ENCODE measurements at regions not wholly inside any gene's neighbourhood (a gene's known extent, or its start where the extent isn't known, plus 50 kb on each side); places are given as distances from the start of the nearest gene placed in this dataset.

DNA sequence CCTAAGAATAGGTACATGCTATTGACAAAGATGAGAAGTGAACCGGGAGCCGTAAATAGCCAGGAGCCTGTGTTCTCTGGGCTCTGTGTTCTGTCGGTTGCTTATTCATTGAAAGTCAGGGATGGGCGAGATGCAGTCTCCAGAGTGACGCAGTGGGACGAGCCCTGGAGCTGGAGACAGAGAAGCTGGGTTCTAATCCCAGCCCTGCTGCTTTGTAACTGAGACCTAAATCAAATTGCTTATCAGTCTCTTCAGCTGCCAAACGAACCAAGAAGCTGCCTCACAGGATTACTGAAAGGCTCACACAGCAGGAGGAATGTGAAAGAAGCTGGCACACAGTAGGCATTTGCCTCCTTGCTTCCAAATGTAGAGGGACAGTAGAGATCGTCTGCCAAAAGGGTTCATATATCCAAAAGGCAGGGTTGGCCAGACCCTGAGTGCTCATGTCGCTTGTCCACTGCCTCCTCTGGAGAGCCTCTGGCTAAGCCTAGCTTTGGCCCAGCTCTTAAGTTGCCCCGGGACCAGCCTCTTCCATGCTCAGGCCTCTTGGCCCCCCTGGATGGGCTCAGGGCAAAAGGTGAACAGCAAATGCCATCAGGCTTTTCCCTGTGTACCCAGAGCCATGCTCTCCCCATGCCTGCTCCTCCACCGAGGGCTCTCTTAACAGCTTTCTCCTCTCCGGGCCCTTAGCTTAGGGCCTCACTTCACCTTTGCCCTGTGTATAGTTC is 134.2 kb upstream of the IPO9 start:
- no peaks in the 10 kb centered on the region for H3K9me3 Mint-ChIP-seq
- ATAC-seq: no peak
- no peak overlapping the region for H3K27ac Mint-ChIP-seq
- H3K4me3 Mint-ChIP-seq: no peak overlapping the region
- no peaks in the 10 kb centered on the region for H3K27me3 Mint-ChIP-seq
- H3K4me1 Mint-ChIP-seq: no peaks in the 10 kb centered on the region
- DNase-seq: no peak

DNA sequence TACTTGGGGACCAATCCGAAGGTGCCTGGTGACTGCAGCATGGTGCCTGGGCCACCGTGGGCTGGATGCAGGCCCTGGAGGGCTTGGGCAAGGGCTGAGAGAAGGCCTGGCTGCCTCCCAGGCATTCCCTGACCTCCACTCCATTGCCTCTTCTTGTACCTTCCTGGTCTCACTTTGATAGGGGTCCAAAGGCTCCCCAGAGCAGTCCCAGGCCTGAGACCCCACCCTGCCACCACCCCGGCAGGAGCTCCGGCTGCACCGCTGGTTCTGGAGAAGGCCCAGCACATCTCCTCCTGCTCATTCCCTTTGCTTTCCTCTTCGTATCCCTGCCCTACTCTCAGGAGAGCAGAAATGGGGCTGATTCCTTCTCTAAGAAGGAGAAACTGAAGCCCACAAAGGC is 133.3 kb upstream of the IPO9 start:
- Mint-ChIP-seq H3K27me3 (no peaks in the 10 kb centered on the region), H3K27ac (no peak overlapping the region), H3K4me1 (no peaks in the 10 kb centered on the region), H3K9me3 (no peaks in the 10 kb centered on the region), H3K4me3 (no peak overlapping the region)
- DNase-seq (no peak), ATAC-seq (no peak)

GRCh38 chr1:201696217-201696761 is 132.7 kb upstream of the IPO9 start:
- Mint-ChIP-seq H3K27ac (no peak overlapping the region), H3K27me3 (no peaks in the 10 kb centered on the region)
- no peak for ATAC-seq

GRCh38 chr1:201697174-201697573 is 131.8 kb upstream of the IPO9 start:
- no peak overlapping the region for H3K27ac Mint-ChIP-seq
- H3K9me3 Mint-ChIP-seq: peaks cover 0 to 5% of the 10 kb centered on the region in 2 donors
- H3K27me3 Mint-ChIP-seq: no peaks in the 10 kb centered on the region
- no peak overlapping the region for H3K4me3 Mint-ChIP-seq
- ATAC-seq (no peak), DNase-seq (no peak)
- no peaks in the 10 kb centered on the region for H3K4me1 Mint-ChIP-seq

More at GRCh38 chr1:201696217-201696761, 132.7 kb upstream of the IPO9 start:
- H3K4me1 Mint-ChIP-seq: no peaks in the 10 kb centered on the region
- no peak for DNase-seq
- no peaks in the 10 kb centered on the region for H3K9me3 Mint-ChIP-seq
- no peak overlapping the region for H3K4me3 Mint-ChIP-seq

DNA sequence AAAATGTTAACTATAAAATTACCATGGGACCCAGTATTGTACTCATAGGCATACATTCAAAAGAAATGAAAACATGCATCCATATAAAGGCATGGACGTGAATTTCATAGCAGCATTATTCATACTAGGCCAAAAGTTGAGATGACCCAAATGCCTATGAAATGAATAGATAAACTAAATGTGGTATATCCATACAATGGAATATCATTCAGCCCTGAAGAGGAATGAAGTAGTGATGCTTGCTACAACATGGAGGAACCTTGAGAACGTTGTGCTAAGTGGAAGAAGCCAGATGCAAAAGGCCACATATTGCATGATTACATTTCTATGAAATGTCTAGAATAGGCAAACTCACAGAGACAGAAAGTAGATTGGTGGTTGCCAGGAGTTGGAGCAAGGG is 127.1 kb upstream of the IPO9 start:
- Mint-ChIP-seq H3K27ac (no peak overlapping the region), H3K9me3 (peaks cover 0 to 5% of the 10 kb centered on the region in 2 donors), H3K27me3 (no peaks in the 10 kb centered on the region), H3K4me3 (no peak overlapping the region), H3K4me1 (no peaks in the 10 kb centered on the region)
- DNase-seq (no peak), ATAC-seq (no peak)

GRCh38 chr1:201702936-201703335 is 126.0 kb upstream of the IPO9 start:
- H3K27ac Mint-ChIP-seq: no peak overlapping the region
- H3K9me3 Mint-ChIP-seq: peaks cover 0 to 5% of the 10 kb centered on the region in 2 donors
- H3K4me1 Mint-ChIP-seq: no peaks in the 10 kb centered on the region
- no peak overlapping the region for H3K4me3 Mint-ChIP-seq
- DNase-seq (no peak), ATAC-seq (no peak)
- H3K27me3 Mint-ChIP-seq: no peaks in the 10 kb centered on the region

GRCh38 chr1:201703621-201704438 is 125.1 kb upstream of the IPO9 start:
- Mint-ChIP-seq H3K4me1 (no peaks in the 10 kb centered on the region), H3K27ac (no peak overlapping the region), H3K4me3 (no peak overlapping the region), H3K27me3 (no peaks in the 10 kb centered on the region), H3K9me3 (peaks cover 0 to 5% of the 10 kb centered on the region in 2 donors)
- ATAC-seq: peak; percentile 88
- peak; percentile 66 to 67 for DNase-seq

GRCh38 chr1:201704439-201704792 is 124.5 kb upstream of the IPO9 start:
- no peak for ATAC-seq
- no peak for DNase-seq
- Mint-ChIP-seq H3K27ac (no peak overlapping the region), H3K4me1 (no peaks in the 10 kb centered on the region), H3K27me3 (no peaks in the 10 kb centered on the region), H3K4me3 (no peak overlapping the region), H3K9me3 (peaks cover 0 to 5% of the 10 kb centered on the region in 2 donors)

DNA sequence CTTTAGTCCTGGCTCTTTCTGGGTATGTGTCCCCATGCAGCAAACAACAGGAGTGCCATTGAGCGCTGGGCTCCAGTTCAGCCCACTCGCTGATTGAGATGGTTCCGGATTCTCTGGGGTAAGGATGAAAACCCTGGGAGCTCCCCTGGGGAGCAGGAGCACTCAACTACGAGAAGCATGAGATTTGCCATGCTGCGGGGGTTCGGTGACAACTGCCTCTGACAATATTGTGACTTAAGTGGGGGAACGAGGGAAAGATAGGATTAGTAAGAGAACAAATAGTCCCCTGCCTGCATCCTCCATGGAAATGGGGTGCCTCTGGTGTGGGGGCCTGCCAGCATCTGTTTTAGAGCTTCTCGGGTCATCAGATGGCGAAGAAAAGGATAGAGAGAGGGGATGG is 123.6 kb upstream of the IPO9 start:
- H3K27ac Mint-ChIP-seq: no peak overlapping the region
- ATAC-seq (no peak), DNase-seq (no peak)
- H3K27me3 Mint-ChIP-seq: no peaks in the 10 kb centered on the region
- H3K4me3 Mint-ChIP-seq: no peak overlapping the region
- H3K4me1 Mint-ChIP-seq: no peaks in the 10 kb centered on the region
- peaks cover 0 to 5% of the 10 kb centered on the region in 2 donors for H3K9me3 Mint-ChIP-seq

GRCh38 chr1:201706109-201706508 is 122.8 kb upstream of the IPO9 start:
- no peak for ATAC-seq
- Mint-ChIP-seq H3K27ac (peak overlapping the region in 1 of 2 donors; percentile 85), H3K4me1 (no peaks in the 10 kb centered on the region), H3K27me3 (no peaks in the 10 kb centered on the region), H3K9me3 (peaks cover 0 to 5% of the 10 kb centered on the region in 2 donors), H3K4me3 (no peak overlapping the region)
- no peak for DNase-seq

DNA sequence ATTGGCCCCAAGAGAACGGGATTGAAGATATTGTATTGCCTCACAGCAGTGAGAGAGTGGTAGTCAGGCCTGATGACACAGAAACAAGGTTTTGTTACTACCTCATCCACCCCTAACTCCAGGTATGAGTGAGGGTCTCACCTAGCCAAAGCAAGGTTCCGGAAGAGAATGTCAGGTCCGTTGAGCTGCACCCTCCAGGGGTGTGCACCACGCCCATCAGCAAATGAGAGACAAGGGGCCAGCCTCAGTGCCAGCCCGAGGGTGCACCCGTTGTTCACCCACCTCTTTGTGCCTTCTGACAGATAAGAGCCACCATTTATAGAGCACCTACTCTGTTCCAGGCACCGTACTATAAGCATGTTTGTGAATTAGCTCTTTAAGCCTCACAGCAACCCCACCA is 121.9 kb upstream of the IPO9 start:
- no peaks in the 10 kb centered on the region for H3K27me3 Mint-ChIP-seq
- H3K4me1 Mint-ChIP-seq: no peaks in the 10 kb centered on the region
- no peak overlapping the region for H3K4me3 Mint-ChIP-seq
- H3K27ac Mint-ChIP-seq: no peak overlapping the region
- DNase-seq: no peak
- ATAC-seq: no peak
- H3K9me3 Mint-ChIP-seq: peaks cover 0 to 1% of the 10 kb centered on the region in 2 donors

DNA sequence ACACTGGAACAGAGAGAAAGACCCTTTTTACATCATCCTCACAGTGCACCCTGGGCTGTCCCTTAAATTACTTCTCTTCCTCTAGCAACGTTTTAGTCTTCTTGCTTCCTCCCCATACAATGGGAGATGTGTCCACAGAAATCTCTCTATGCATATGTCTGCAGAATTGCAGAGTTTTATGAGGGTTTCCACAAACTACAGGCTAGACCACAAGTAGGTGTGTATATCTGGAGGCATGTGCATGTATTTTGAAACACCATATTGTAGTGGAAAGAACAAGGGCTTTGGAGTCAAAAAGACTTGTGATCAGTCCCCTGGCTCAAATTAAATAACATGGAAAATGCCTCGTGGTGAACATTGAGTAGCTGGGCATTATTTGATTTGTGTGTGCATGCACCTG is 121.3 kb upstream of the IPO9 start:
- no peak for ATAC-seq
- no peaks in the 10 kb centered on the region for H3K27me3 Mint-ChIP-seq
- no peaks in the 10 kb centered on the region for H3K4me1 Mint-ChIP-seq
- DNase-seq: no peak
- H3K27ac Mint-ChIP-seq: no peak overlapping the region
- H3K9me3 Mint-ChIP-seq: no peaks in the 10 kb centered on the region
- no peak overlapping the region for H3K4me3 Mint-ChIP-seq

DNA sequence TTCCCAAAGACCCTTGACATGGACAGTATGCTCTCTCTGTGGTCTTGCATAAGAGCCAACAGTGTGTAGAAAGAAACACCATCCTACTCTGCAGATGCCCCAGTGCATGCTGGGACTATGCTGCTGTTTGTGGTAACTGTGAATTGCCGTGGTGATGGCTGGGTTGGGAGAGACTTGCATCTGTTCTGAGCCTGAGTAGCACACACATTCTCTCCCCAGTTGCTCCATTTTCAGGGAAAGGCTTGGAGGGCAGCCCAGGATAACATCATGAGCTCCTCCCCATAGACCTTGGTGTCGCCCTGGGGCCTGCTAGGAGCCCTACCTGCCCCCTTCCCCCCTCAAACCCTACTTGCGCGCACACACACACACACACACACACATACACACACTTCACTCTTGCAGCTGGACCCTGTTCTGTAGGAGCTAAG is 120.9 kb upstream of the IPO9 start:
- ATAC-seq (no peak), DNase-seq (no peak)
- Mint-ChIP-seq H3K27ac (no peak overlapping the region), H3K4me3 (no peak overlapping the region), H3K4me1 (no peaks in the 10 kb centered on the region), H3K9me3 (no peaks in the 10 kb centered on the region), H3K27me3 (no peaks in the 10 kb centered on the region)

GRCh38 chr1:201708691-201709090 is 120.3 kb upstream of the IPO9 start:
- Mint-ChIP-seq H3K27ac (no peak overlapping the region), H3K9me3 (no peaks in the 10 kb centered on the region), H3K4me3 (no peak overlapping the region), H3K4me1 (no peaks in the 10 kb centered on the region), H3K27me3 (no peaks in the 10 kb centered on the region)
- ATAC-seq (no peak), DNase-seq (no peak)

- Mint-ChIP-seq H3K4me3 (no peak overlapping the region), H3K4me1 (no peaks in the 10 kb centered on the region), H3K27me3 (no peaks in the 10 kb centered on the region), H3K9me3 (no peaks in the 10 kb centered on the region), H3K27ac (no peak overlapping the region)
- DNase-seq (peak; percentile 55 to 62), ATAC-seq (peak; percentile 88)
These were observed 119.2 kb upstream of the IPO9 start for GRCh38 chr1:201709564-201710295.
